IPS-NIHi11 (cell line): ENCODE measurements at regions not wholly inside any gene's neighbourhood (a gene's known extent, or its start where the extent isn't known, plus 50 kb on each side); places are given as distances from the start of the nearest gene placed in this dataset.
"Not testable (repeated sequence)": the region's sequence is repeated elsewhere in the genome, so short reads cannot be mapped to it uniquely, and the experiment has no call there.

Experiments
- DNase-seq: peaks from one replicate; pipeline ENCODE4 v3.0.0; 2012; ENCODE audit warnings: mixed read lengths, low spot score

GRCh38 chr1:22332424-22332717 lies 119.3 kb upstream of the ZBTB40 start:
- DNase-seq: no peak

DNA sequence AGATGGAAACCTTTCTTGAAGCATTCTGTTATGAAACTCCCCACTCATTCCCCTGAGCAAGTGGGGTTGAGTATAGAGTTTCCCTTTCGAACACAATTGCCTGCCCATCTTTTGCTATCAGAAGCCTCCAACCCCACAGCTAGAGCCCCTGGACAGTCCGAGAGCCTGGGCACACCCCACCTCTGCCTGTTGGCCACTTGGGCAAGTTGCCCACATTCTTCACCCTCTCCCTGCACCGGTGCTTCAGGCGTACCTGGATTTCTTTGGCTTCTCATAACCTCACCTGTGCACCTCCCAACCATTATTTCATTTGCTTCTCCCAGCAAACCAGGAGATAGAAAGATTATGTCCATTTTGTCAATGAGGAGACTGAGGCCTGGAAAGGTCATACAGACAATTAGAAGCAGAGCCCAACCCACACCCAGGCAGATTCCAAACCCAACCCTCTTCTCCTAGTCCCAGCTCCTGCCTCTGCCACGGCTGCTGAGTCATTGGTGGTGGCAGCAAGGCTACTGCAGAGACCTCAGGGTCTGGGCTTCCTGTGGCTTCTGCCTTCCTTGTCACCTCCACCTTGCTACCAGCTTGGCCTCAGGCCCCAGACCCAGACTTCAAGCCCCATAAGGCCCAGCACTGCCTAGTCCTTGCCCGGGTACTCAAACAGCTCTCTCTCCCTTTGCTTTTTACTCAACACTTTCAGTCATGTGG lies 118.7 kb upstream of the ZBTB40 start:
- no peak for DNase-seq

DNA sequence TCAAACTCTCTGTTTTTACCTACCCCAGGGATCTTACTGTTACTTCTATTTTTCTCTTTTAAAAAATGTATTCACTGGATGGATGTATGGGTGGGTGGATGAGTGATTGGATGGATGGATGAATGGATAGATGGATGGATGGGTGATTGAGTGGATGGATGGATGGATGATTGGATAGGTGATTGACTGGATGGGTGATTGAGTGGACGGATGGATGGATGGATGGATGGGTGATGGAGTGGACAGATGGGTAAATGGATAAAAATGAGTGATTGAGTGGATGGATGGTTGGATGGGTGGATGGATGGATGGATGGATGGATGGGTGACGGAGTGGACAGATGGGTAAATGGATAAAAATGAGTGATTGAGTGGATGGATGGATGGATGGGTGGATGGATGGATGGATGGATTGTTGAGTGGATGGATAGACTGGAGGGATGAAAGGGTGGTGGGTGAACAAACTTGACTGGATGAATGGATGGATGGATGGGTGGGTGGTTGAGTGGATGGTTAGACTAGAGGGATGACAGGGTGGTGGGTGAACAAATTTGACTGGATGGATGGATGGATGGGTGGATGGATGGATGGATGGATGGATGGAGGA lies 118.0 kb upstream of the ZBTB40 start:
- no peak for DNase-seq

GRCh38 chr1:22334860-22335550 lies 116.6 kb upstream of the ZBTB40 start:
- DNase-seq: no peak

DNA sequence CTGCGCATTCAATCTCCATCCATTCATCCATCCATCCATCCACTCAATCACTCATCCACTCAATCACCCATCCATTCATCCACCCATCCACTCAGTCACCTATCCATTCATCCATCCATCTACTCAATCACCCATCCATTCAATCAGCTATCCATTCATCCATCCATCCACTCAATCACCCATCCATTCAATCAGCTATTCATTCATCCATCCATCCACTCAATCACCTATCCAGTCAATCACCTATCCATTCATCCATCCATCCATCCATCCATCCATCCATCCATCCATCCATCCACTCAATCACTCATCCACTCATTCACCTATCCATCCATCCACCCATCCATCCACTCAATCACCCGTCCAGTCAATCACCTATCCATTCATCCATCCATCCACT lies 115.4 kb upstream of the ZBTB40 start:
- DNase-seq: not testable (repeated sequence)

GRCh38 chr1:22336696-22337545 lies 114.7 kb upstream of the ZBTB40 start:
- not testable (repeated sequence) for DNase-seq

DNA sequence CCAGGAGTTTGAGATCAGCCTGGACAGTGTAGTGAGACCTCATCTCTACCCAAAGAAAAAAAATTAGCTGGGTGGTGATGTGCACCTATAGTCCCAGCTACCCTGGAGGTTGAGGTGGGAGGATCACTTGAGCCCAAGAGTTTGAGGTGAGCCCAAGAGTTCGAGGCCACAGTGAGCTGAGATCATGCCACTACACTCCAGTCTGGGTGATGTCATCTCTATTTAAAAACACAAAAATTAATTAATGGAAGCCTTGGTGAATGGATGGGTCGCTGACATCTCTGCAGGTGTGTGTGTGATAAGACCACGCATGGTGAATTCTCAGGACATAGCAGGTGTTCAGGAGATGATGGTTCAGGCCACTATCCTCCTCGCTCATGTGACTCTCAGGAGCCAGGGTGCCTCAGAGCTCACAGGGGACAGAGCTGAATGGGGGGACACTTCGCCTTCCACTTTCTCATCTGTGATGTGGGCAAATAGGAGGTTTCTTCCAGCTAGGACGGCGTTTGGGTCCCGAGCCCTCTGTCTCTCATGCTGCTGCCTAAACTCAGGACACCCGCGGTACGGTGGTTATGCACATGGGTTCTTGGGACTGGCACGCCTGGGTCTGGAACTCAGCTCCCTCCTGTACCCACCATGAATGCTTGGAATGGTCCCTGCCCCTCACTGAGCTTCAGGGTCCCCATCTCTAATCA lies 113.4 kb upstream of the ZBTB40 start:
- no peak for DNase-seq

GRCh38 chr1:22339237-22339636 lies 112.4 kb upstream of the ZBTB40 start:
- no peak for DNase-seq

- DNase-seq: no peak
Measured at GRCh38 chr1:22340066-22340465, 111.6 kb upstream of the ZBTB40 start.

- DNase-seq: no peak
Measured at GRCh38 chr1:22340873-22341272, 110.8 kb upstream of the ZBTB40 start.

GRCh38 chr1:22341791-22342605 lies 109.7 kb upstream of the ZBTB40 start:
- DNase-seq: no peak

GRCh38 chr1:22342734-22343191 lies 108.9 kb upstream of the ZBTB40 start:
- DNase-seq: peak; percentile 5

DNA sequence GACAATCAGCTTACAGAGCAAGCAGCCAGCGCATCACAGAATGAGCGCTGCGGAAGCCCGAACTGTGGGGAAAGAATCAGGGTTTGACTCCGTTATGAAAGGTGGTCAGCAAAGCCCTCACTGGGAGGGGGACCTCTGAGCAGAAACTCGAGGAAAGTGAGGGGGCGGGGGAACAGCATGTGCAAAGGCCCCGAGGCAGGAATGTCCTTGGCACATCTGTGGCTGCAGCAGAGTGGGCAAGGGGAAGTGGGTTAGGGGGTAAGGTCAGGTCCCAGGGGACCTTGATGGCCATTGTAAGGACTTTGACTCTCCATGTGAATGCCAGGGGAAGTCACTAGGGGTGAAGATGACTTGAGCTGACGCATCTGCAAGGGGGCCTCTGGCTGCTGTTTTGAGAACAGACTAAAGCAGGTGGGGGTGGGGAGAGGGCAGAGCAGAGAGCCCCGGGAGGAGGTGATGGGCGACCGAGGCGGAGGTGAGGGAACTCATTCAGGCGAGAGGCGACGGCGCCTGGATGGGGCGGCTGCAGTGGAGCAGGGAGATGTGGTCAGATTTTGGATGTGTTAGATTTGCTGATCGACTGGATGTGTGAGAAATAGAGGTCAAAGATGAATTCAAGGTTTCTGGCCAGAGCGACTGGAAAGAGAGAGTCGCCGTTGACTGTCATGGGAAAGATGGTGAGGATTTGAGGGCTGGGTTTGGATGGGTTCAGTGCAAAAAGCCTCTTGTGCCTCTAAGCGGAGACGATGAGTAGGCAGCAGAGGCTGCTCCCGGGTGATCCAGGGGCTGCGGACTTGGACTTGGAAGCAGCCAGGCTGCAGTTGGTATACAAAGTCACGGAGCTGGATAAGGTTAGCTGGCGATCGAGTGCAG lies 108.0 kb upstream of the ZBTB40 start:
- peak; percentile 10 for DNase-seq

GRCh38 chr1:22344329-22344630 lies 107.4 kb upstream of the ZBTB40 start:
- peak; percentile 4 for DNase-seq

DNA sequence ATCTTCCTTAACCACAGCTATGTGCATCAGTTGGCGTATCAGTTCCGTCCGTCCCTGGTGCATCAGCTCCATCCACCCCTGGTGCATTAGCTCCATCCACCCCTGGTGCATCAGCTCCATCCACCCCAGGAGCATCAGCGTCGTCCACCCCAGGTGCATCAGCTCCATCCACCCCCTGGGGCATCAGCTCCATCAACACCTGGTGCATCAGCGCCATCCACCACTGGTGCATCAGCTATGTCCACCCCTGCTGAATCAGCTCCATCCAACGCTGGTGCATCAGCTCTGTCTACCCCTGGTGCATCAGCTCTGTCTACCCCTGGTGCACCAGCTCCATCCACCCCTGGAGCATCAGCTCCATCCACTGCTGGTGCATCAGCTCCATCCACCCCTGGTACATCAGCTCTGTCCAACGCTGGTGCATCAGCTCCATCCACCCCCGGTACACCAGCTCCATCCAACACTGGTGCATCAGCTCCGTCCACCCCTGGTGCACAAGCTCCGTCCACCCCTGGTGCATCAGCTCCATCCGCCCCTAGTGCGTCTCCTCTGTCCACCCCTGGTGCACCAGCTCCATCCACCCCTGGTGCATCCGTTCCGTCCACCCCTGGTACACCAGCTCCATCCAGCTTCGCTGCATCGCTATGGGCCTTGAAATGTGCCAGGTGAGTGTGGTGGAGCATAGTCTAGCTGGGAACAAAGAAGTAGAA lies 106.6 kb upstream of the ZBTB40 start:
- no peak for DNase-seq

DNA sequence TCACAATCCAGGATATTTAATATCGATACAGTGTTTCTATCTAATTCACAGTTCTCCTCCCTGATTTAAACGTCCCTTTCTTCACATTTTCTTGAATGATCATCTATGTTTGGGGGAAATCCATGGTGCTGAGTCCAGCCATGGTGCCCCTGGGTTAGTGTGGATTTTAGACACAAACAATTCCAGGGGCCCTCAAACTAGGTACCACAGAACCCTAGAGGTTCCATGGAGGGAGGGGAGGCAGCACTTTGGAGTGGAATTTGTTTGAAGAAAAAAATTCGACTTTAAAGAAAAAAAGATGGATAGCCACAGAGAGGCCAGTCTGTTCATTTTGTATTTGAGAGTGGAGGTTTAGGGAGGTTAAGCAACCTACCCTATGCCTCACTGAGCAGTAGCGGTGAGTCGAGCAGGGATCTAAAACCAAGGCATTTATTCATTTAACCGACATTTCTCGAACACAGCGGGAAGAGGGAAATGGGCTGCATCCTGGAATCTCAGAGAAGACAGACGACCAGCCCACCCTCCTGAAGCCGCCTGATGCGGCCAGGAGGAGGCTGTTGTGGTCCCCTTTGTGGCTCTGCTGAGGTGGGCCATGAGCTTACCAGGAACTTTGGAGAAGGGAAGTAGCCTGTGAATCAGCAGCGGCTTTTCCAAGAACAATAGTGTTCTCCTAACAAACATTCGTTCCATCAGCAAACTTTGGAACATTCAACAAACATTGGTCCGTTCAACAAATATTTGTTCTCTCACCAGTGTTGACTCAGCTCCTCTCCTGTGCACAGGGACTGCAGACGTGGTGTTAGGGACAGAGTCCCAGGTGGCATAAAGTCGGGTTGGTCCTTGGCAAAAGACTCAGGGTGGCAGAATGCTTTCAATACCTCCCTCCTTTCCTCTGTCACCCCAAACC lies 103.5 kb upstream of the ZBTB40 start:
- DNase-seq: no peak

DNA sequence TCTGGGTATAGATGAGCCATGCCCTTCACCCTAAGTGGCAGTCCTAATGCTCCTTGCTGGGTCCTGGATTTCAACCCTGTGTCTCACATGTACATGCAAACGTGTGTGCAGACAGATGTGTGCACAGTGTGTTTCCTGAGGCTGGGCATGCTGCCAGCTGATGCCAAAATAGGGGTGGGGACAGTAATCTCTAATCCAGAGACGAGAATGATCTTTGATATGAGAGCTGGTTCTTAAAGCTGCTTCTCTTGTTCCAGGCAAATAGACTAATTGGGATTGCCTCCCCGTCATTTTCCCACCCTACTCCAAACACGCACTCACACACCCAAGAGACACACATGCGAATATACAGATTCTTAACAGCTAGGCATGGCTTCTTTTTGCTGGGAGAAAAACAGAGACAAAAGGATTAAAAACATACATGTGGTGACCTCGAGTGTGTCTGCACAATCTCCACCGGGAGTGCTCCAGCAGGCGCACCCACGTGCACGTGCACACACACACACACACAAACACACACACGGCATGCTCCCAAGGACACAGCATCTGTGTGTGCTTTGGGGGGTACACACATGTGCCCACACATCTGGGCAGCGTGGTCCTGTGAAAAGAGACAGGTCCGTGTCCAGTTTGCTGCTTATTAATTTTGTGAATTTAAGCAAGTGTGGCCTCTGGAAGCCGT lies 102.1 kb upstream of the ZBTB40 start:
- peak; percentile 2 for DNase-seq
